H1 (cell line): ENCODE measurements at regions not wholly inside any gene's neighbourhood (a gene's known extent, or its start where the extent isn't known, plus 50 kb on each side); places are given as distances from the start of the nearest gene placed in this dataset.
A peak's percentile ranks its signal among the peaks of the same experiment; 100 is the strongest.

Source experiments
- CTCF ChIA-PET: fragments of 300-600 bp; sonication (Branson Sonifier 250); formaldehyde crosslinking; loops from one replicate; lab custom pipeline; 2021; ENCODE audit not compliant: partially characterized antibody; lab: Charles Lee
- POLR2A ChIA-PET: fragments of 300-600 bp; sonication (Branson Sonifier 250); formaldehyde crosslinking; loops from one replicate; lab custom pipeline; 2021; ENCODE audit warnings: inconsistent platforms; ENCODE audit not compliant: partially characterized antibody; lab: Charles Lee
- DNase-seq, 2 experiments: peaks; one replicate each; pipeline versions ENCODE4 v3.0.0 to v3.0.0-alpha.2; 2010 to 2022; ENCODE audit warnings: low spot score in 2 of 2, low read depth in 1 of 2, mixed read lengths in 1 of 2
- FAIRE-seq: peaks from 2 replicates; lab custom pipeline; 2011; peaks lifted over from hg19 to GRCh38; lab: Jason Lieb, UNC
- H2AFZ ChIP-seq: 2 replicates; pipeline ENCODE4 v1.8.1; 2012; ENCODE audit warnings: low read length, inconsistent platforms
- H2AK5ac ChIP-seq: 2 replicates; pipeline ENCODE4 v1.6.1; 2013; ENCODE audit warnings: low read depth, low read length
- H2BK120ac ChIP-seq: replicated peaks from 2 replicates; pipeline ENCODE3; 2013; ENCODE audit warnings: low read depth, low read length, inconsistent platforms
- H2BK12ac ChIP-seq: 2 replicates; pipeline ENCODE4 v1.6.1; 2013; ENCODE audit warnings: low read depth, low read length
- H2BK15ac ChIP-seq: 2 replicates; pipeline ENCODE4 v1.6.1; 2013; ENCODE audit warnings: low read length
- H2BK20ac ChIP-seq: 2 replicates; pipeline ENCODE4 v1.6.1; 2013; ENCODE audit warnings: low read length
- H2BK5ac ChIP-seq: 2 replicates; pipeline ENCODE4 v1.6.1; 2013; ENCODE audit warnings: low read depth, low read length
- H3K14ac ChIP-seq: 2 replicates; pipeline ENCODE4 v1.6.1; 2013; ENCODE audit warnings: inconsistent platforms; ENCODE audit not compliant: insufficient read length
- H3K18ac ChIP-seq: 2 replicates; pipeline ENCODE4 v1.6.1; 2013; ENCODE audit warnings: low read length; ENCODE audit errors: extremely low read depth
- H3K23ac ChIP-seq: 2 replicates; pipeline ENCODE4 v1.6.1; 2013; ENCODE audit warnings: inconsistent platforms; ENCODE audit not compliant: insufficient read length
- H3K23me2 ChIP-seq: 2 replicates; pipeline ENCODE4 v1.6.1; 2013; ENCODE audit warnings: low read depth, low read length
- H3K27ac ChIP-seq: 2 replicates; pipeline ENCODE4 v1.6.1; 2011; ENCODE audit warnings: low read depth, low read length, inconsistent platforms
- H3K27me3 ChIP-seq, 4 experiments: replicated peaks in 1 of 4; 1 replicate in 1 of 4; 2 replicates in 3 of 4; pipeline versions ENCODE4 v1.6.1 to v1.8.1; 2011 to 2013; ENCODE audit warnings: low read length in 3 of 4, mild to moderate bottlenecking in 3 of 4, inconsistent platforms in 2 of 4, mixed read lengths in 2 of 4, moderate library complexity in 1 of 4; ENCODE audit not compliant: control insufficient read depth in 3 of 4, insufficient read depth in 3 of 4; ENCODE audit errors: extremely low read depth in 1 of 4
- H3K36me3 ChIP-seq, 4 experiments: 2 replicates each; pipeline versions ENCODE4 v1.6.1 to v1.8.1; 2011 to 2013; ENCODE audit warnings: mild to moderate bottlenecking in 4 of 4, low read length in 3 of 4, moderate library complexity in 2 of 4, control low read depth in 1 of 4, inconsistent platforms in 1 of 4; ENCODE audit not compliant: insufficient read depth in 4 of 4, control insufficient read depth in 2 of 4
- H3K4ac ChIP-seq: replicated peaks from 2 replicates; pipeline ENCODE3; 2013; ENCODE audit warnings: low read length, low read depth, mixed read lengths, inconsistent platforms; ENCODE audit not compliant: insufficient read length
- H3K4me1 ChIP-seq, 4 experiments: replicated peaks in 1 of 4; 1 replicate in 1 of 4; 2 replicates in 3 of 4; pipeline versions ENCODE4 v1.6.1 to v1.8.1; 2011 to 2013; ENCODE audit warnings: low read length in 3 of 4, inconsistent platforms in 2 of 4, mixed read lengths in 1 of 4; ENCODE audit not compliant: insufficient read depth in 4 of 4, control insufficient read depth in 3 of 4
- H3K4me2 ChIP-seq, 2 experiments: 2 replicates each; pipeline versions ENCODE4 v1.6.1 to v1.8.1; 2011 to 2013; ENCODE audit warnings: low read depth in 2 of 2, low read length in 2 of 2, control low read depth in 1 of 2, inconsistent platforms in 1 of 2, mild to moderate bottlenecking in 1 of 2; ENCODE audit not compliant: insufficient read depth in 1 of 2
- H3K4me3 ChIP-seq, 4 experiments: fragments of 200-600, 300-600 bp in 1 of 4; sonication (generic), shearing (Covaris generic), sonication (Bioruptor Twin) in 1 of 4; 2 replicates each; pipeline versions ENCODE4 v1.5.1 to v1.8.1; 2011 to 2016; ENCODE audit warnings: low read length in 4 of 4, low read depth in 3 of 4, control low read depth in 2 of 4, inconsistent platforms in 2 of 4, mild to moderate bottlenecking in 2 of 4, mixed read lengths in 1 of 4, moderate library complexity in 1 of 4; ENCODE audit not compliant: insufficient read depth in 2 of 4; ENCODE audit errors: extremely low read depth in 1 of 4
- H3K56ac ChIP-seq: replicated peaks from 2 replicates; pipeline ENCODE3; 2013; ENCODE audit warnings: low read depth, mild to moderate bottlenecking, mixed read lengths, low read length, inconsistent platforms; ENCODE audit not compliant: insufficient read length
- H3K79me1 ChIP-seq: 2 replicates; pipeline ENCODE4 v1.6.1; 2013; ENCODE audit warnings: low read depth, low read length, control low read depth
- H3K79me2 ChIP-seq, 2 experiments: 2 replicates each; pipeline versions ENCODE4 v1.6.1 to v1.8.1; 2012 to 2013; ENCODE audit warnings: low read length in 2 of 2, mild to moderate bottlenecking in 2 of 2, inconsistent platforms in 1 of 2; ENCODE audit not compliant: insufficient read depth in 2 of 2, control insufficient read depth in 1 of 2
- H3K9ac ChIP-seq, 4 experiments: replicated peaks in 1 of 4; 1 replicate in 1 of 4; 2 replicates in 3 of 4; pipeline versions ENCODE4 v1.6.1 to v1.8.1; 2011 to 2013; ENCODE audit warnings: low read depth in 3 of 4, low read length in 3 of 4, control low read depth in 2 of 4, mild to moderate bottlenecking in 2 of 4, moderate library complexity in 2 of 4, inconsistent platforms in 1 of 4; ENCODE audit errors: extremely low read depth in 1 of 4
- H3K9me3 ChIP-seq, 2 experiments: 2 replicates each; pipeline versions ENCODE4 v1.6.1 to v1.8.1; 2012 to 2013; ENCODE audit warnings: mild to moderate bottlenecking in 2 of 2, moderate library complexity in 2 of 2, control low read depth in 1 of 2, inconsistent platforms in 1 of 2, low read depth in 1 of 2, low read length in 1 of 2, mixed read lengths in 1 of 2; ENCODE audit not compliant: insufficient read depth in 2 of 2
- H4K20me1 ChIP-seq, 2 experiments: replicated peaks in 1 of 2; 2 replicates each; pipeline versions ENCODE3 to v1.8.1; 2011 to 2013; ENCODE audit warnings: inconsistent platforms in 2 of 2, low read length in 2 of 2, mild to moderate bottlenecking in 1 of 2; ENCODE audit not compliant: insufficient read depth in 2 of 2, control insufficient read depth in 1 of 2
- H4K5ac ChIP-seq: 2 replicates; pipeline ENCODE4 v1.6.1; 2013; ENCODE audit warnings: low read length, low read depth, mixed read lengths, inconsistent platforms; ENCODE audit not compliant: insufficient read length
- H4K8ac ChIP-seq: 2 replicates; pipeline ENCODE4 v1.8.0; 2013; ENCODE audit warnings: mild to moderate bottlenecking, moderate library complexity, low read length, inconsistent platforms; ENCODE audit not compliant: insufficient read depth; ENCODE audit errors: extremely low read depth
- H4K91ac ChIP-seq: replicated peaks from 2 replicates; pipeline ENCODE3; 2013; ENCODE audit warnings: low read length, mixed read lengths, inconsistent platforms; ENCODE audit not compliant: insufficient read length
- CEBPB ChIP-seq: IDR thresholded peaks from 2 replicates; pipeline ENCODE4 v1.6.1; 2012; ENCODE audit warnings: low read depth, low read length
- JUND ChIP-seq: IDR thresholded peaks from 2 replicates; pipeline ENCODE4 v1.6.1; 2011; ENCODE audit warnings: mild to moderate bottlenecking, improper control_type of control experiment, low read length
- PHF8 ChIP-seq: fragments of 200-600 bp; sonication (generic); conservative IDR thresholded peaks from 2 replicates; pipeline ENCODE4 v1.7.1; 2012; ENCODE audit warnings: low read depth, mild to moderate bottlenecking, inconsistent platforms, low read length, moderate library complexity
- SP2 ChIP-seq: IDR thresholded peaks from 2 replicates; pipeline ENCODE4 v1.6.1; 2012; ENCODE audit warnings: mild to moderate bottlenecking, low read length, inconsistent platforms
- TAF1 ChIP-seq: IDR thresholded peaks from 2 replicates; pipeline ENCODE4 v1.6.1; 2011; ENCODE audit warnings: mild to moderate bottlenecking, low read depth, low read length
- TEAD4 ChIP-seq: IDR thresholded peaks from 2 replicates; pipeline ENCODE4 v1.6.1; 2012; ENCODE audit warnings: low read depth, low read length, inconsistent platforms, mixed read lengths
- WGBS, 2 experiments: shearing (Covaris generic) in 1 of 2; methylation state at CpG; one replicate each; pipeline versions ENCODE4 v1.1.6 to v1.1.7; 2013 to 2015; ENCODE audit warnings: low lambda C conversion rate in 2 of 2, mixed read lengths in 2 of 2, inconsistent platforms in 1 of 2, low coverage in 1 of 2, missing lambda C conversion rate in 1 of 2; ENCODE audit not compliant: insufficient replicate concordance in 2 of 2, insufficient coverage in 1 of 2, insufficient read length in 1 of 2; ENCODE audit errors: extremely low coverage in 1 of 2, missing lambda C conversion rate in 1 of 2; 5-methylcytosine and 5-hydroxymethylcytosine counted together

DNA sequence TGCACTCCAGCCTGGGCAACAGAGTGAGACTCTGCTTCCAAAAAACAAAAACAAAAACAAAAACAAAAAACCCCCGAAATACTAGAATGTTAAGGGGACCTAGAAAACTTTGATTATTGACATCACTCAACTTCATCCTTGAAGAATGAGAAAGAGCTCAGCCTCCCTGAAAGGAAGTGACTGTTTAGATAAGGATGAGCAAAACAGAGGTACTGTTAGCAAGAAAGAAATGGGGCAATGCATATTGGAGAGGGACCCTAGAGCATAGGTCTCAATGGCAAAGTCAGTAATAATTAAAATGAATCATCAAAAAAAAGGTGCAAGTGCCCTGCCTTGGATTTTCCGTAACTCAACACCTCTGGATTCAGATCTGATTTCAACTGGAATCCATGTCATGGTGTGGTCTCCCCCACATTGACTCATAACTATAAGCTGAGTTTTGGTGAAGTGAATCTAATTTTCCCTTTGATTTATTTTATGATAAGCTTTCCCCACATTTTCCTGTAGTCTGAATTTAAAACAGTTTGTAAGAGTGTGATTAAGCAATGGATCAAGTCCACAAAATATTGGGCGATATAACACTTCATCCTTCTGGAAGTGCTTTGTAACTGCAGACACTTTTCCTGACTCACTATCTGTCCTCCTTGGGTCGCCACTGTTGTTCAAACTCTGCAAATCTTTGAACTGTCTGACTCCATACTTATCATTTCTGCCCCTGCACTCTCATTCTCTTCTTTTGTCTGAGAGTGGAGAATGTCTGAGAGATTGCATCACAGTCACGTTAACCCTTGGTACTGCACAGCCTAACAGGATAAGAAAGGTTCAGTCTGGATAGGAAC, 224.8 kb upstream of the LYZL1 start:
- Histone ChIP-seq H3K9ac (no peak overlapping the region), H3K9me3 (no peaks in the 10 kb centered on the region), H2BK15ac (no peak overlapping the region), H3K27me3 (no peaks in the 10 kb centered on the region), H4K8ac (no peak overlapping the region), H3K79me1 (no peaks in the 10 kb centered on the region), H3K36me3 (no peaks in the 10 kb centered on the region), H3K23ac (no peak overlapping the region), H3K27ac (no peak overlapping the region), H3K56ac (no peak overlapping the region), H3K14ac (no peak overlapping the region), H3K23me2 (0 out of 2 replicates have a peak, but pooled peaks cover 2% of the 10 kb centered on the region), H2AFZ (peak overlapping the region; percentile 35; the same call in 1 of the 2 replicates), H3K79me2 (no peaks in the 10 kb centered on the region), H3K4me3 (no peak overlapping the region), H2BK120ac (no peak overlapping the region), H2AK5ac (no peak overlapping the region), H2BK12ac (no peak overlapping the region), H3K4ac (no peak overlapping the region), H3K4me1 (peaks cover 0 to 4% (median 4%) of the 10 kb centered on the region in 4 experiments; a peak in 5 of 7 replicates), H2BK5ac (no peak overlapping the region), H4K91ac (no peak overlapping the region), H3K4me2 (no peak overlapping the region), H2BK20ac (no peak overlapping the region), H4K20me1 (no peaks in the 10 kb centered on the region), H3K18ac (no peak overlapping the region), H4K5ac (no peak overlapping the region)
- no peak for FAIRE-seq
- 91% methylated on average over 5 of the region's 5 CpGs; no CpG with 5 or more reads in 1 of the 2 experiments for WGBS, 2 experiments
- TF ChIP-seq JUND (no peak), SP2 (no peak), TAF1 (no peak), PHF8 (no peak), TEAD4 (no peak), CEBPB (peak; percentile 7; the same call in 1 of the 2 replicates)
- ChIA-PET CTCF (interaction anchor here (0.6 to 1.3 kb wide), 2 partner anchors 15 to 229 kb away, joined by 3 to 4 read pairs; no protein-coding TSS in a partner anchor), POLR2A (no interaction called here)
- DNase-seq = no peak
